NCI-H1105 treated with DMSO at 0.1 percent for 48 hours (cell line): ENCODE measurements at regions not wholly inside any gene's neighbourhood (a gene's known extent, or its start where the extent isn't known, plus 50 kb on each side); places are given as distances from the start of the nearest gene placed in this dataset.

Experiments
- DNase-seq: peaks from one replicate; lab custom pipeline; 2025; lab: John Stamatoyannopoulos, UW

DNA sequence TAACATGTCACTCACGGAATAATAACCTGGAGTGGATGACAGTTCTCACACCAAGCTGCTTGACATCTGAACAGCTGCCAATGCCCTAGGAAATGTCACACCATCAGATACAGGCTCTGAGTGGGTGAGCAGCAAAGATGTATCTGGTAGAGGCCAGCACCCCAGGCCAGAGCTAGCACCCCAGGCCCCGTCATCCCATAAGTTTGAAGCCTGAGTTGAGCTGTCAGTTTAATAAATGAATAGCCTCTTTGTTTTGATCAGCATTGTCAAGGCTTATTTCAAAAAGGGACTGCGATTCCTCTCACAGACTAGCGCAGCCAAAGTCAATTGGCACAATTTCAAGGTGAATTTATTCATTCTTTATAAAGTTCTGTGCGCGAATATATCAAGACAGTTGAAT lies 1327.1 kb downstream of the MAT2B start:
- no peak for DNase-seq

DNA sequence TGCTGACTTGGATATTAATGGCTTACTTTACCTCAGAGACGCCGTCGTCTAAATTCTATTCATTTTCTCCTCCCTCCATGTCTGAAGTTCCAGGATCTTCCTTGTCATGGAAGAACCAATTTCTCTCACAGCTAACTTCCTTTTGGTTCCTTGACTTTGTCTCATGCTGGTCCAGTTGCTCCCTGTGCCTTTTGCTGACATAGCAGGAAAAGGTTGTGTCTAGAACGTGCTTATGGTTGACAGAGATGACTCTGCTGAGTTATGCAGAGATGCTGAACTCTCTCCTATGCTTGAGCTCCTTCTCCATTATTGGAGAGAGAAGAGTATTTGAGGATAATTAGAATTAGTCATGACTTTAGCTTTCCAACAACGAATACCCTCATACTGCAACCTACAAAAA lies 1338.9 kb downstream of the MAT2B start:
- no peak for DNase-seq

DNA sequence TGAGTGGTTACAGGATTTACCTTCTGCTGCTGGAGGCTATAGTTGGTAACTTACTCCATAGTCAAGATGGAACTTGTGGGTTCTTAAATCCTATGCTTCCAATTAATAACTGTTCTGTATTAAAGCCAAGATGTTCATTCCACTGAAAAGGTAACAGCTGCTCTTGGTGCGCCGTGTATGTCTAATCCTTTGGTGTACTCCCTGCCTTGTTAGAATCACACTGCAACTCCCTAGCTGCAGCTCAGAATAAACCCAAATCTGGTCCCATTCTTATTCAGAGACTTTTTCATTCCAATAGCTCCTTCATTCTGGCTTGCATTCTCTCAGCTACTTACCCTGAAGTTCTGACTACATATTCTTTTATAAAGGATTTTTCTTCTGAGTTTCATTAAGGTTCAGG lies 1355.5 kb downstream of the MAT2B start:
- DNase-seq = no peak

DNA sequence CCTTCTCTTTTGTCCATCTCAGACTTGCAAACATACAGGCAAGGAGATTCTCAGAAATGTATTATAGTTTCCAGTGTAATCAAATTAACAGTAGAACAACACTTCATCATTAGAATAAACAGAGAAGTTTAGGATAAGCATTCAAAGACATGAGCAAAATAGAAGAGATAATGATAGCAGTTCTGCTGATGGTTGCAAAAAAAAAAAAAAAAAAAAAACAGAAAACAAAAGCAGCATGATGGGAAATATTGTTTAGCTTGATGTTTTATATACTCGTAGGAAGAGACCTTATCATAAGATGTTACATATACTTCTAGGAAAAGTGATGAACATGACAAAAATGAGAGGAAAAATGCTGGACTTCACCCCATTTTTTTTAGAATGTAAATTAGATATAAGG lies 1356.2 kb downstream of the MAT2B start:
- no peak for DNase-seq

DNA sequence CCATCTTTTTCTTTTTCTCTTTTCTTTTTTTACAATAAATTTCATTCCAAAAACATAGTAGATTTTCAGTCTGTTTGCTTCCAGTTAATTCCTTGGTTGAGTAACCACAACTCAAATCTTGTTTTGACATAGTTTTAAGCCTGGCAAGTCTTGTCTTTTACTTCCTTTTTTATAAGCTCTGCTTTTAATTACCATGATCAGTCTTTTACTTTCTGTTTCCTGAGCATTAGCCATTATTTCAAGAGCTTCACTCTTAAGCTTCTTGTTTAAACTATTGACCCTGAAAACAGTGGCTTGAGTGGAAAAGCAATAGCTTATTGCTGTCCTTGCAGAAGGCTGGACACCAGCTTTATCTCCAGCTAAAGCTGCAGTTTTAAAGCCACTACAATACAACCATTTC lies 1363.3 kb downstream of the MAT2B start:
- DNase-seq = no peak

DNA sequence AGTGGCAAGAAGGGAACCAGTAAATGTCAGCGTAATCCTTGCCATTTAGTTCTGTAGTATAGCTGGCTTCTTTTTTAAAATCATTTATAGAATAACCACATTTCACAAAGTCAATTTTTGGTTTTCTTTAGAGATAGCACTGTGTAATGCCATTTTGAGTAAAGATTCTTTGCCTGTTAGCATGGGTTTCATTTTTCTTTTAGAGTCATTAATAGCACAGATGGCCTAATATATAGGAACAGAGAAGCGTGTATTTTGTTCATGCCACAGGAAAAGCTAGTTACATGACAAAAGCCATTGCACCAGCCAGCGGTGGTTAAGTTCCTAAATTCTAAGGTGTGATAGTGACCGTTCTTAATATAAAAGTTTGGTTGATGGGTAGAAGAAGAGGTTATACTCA lies 1363.9 kb downstream of the MAT2B start:
- DNase-seq = no peak

DNA sequence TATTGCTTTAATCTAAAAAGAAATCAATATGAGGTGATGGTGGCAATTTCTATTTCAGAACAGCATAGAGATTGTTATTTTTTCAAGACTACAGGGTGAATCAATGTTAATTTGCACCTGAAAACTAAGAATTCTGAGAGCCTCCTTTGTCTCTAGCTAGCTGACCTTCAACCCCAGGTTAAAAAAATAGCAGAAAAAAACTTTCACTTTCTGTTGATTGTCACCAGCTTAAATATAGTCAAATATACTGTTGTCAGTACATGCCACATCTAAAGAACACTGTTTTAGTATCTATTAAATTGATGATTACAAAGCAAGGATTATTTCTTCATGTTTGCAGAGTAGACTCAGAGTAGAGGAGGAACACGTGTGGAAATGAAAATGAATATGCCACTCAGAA lies 1371.4 kb downstream of the MAT2B start:
- DNase-seq = no peak

DNA sequence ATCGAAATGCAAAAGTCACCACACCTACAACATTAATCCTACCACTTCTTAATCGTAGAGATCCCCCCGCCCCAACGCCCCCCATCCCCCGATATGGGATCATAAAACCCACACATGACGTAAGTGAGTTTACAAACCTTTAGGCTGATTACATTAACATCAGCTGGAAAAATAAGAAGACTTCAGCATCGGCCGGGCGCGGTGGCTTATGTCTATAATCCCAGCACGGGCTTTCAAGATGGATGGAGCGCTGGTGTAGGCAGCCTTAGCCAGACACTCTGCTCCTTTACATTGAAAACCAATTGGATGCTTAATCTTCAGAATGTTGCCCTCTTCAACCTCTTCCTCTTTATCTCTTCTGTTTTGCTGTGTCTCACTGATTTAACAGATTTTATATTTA lies 1376.0 kb downstream of the MAT2B start:
- no peak for DNase-seq

DNA sequence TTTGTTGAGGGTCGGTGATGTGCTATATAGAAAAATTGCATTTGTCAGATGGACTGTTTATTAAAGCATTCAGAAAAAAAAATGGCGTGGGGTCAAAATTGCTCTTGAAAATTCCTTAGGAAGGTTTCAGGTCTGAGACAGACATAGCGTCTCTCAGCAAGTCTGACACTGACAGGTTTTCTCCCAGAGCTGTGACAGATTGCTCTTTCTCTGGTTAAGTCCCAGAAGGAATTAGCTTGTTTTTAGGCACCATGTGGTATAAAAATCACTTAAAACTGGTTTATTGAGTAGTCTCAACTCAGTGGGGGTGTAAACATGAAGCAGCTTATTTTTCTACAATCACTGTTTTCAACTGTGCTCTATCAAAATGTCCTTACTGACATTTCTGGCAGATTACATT lies 1379.8 kb downstream of the MAT2B start:
- no peak for DNase-seq

DNA sequence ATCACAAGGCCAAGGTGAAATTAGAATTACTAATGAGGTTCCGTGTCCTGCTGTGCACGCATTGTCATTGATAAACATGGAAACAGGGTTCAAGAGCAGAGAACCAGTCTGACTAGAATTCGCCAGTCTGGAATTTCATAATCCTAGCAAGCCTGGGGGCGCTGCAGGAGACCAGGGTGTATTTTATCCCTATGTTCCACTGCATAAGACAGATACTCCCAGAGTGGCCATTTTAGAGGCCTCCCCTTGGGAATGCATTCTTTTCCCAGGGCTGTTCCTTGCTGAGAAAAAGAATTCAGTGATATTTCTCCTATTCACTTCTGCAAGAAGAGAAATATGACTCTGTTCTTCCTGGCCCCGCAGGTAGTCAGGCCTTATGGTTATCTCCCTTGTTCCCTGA lies 1387.7 kb downstream of the MAT2B start:
- no peak for DNase-seq

DNA sequence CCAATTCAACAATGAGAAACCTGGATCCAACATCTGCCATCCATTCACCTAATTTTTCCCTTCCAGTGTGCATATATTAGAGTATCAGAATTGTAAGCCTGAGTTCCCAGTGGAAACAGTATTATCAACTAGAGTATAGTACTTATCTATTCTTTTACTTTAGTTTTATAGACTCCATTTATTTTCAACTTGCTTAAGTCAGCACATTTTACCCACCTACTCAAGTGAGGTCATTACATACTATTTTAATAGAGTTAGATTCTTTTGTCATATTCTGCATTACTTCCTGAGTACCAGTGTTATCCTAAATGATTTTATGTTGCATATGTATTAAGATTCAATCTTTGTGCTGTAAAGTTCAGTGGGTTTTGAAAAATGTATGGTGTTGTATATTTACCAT lies 1393.3 kb downstream of the MAT2B start:
- no peak for DNase-seq

DNA sequence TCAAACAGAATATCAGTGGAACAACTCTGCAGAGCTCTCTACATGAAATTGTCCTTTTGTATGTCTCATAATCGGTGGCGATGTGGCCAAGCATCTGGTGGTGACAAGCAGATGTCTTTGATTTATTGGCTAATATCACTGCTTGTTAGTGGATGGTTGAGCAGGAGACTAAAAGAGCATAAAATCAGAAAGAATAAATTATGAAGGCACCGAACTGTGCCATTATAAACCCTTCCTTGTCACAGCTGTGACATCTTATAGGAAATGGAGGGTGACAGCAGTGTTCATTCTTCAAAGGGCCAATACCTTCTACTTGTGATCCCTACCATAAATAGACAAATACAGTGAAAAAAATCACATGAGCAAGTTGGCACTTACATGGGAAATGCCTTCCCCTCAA lies 1404.3 kb downstream of the MAT2B start:
- DNase-seq = no peak

DNA sequence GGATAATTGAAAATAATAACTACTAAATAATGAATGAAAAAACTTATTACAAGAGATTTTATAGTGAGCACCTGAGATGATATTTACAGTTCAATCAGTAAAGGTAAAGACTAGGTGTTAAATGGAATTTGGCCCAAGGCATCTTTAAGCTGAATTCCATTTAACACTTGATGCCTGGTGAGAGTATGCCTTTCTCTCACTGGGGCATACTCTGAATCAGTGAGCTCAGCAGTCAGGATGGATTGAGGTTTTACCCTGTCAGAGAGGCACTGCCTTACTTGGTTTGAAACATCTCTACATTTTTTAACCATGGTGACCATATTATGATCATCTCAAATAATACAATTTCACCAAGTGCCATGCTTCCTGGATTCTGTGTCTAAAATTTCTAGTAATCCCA lies 1416.3 kb downstream of the MAT2B start:
- no peak for DNase-seq

DNA sequence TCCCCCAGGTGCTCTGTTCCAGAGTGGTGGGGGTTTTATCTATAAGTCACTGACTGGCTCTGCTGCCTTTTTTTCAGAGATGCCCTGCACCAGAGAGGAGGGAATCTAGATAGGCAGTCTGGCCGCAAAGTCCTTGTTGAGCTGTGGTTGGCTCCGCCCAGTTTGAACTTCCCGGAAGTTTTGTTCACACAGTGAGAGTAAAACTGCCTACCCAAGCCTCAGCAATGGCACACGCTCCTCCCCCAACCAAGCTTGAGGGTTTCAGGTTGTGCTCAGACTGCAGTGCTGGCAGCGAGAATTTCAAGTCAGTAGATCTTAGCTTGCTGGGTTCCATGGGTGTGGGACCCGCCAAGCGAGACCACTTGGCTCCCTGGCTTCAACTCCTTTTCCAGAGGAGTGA lies 1428.6 kb downstream of the MAT2B start:
- DNase-seq = no peak

DNA sequence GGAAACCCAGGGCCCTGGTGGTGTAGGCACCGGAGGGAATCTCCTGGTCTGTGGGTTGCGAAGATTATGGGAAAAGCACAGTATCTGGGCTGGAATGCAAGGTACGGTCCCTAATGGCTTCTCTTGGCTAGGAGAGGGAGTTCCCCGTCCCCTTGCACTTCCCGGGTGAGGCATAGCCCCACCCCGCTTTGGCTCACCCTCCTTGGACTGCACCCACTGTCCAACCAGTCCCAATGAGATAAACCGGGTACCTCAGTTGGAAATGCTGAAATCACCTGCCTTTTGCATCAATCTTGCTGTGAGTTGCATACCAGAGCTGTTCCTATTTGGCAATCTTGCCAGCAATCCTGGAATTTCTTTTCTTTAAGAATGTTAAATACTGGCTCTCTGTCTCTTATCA lies 1429.1 kb downstream of the MAT2B start:
- no peak for DNase-seq

DNA sequence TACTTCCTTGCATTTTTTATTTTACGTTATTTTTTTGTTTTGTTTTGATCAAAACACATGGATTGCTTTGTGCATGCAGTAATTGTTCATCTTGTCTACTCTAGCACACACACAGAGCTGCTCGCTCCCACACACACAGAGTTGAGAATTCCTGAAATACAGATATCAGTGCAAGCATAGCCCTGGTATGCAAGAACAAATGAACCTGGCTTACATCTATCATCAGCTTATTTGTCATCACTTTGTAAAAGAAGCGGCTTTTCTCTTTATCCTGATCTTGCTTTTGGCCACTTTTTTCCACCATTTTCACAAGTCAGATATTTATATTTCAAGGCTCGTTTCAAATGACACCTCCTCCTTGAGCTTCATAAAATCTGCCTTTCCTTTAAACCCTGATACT lies 1435.7 kb downstream of the MAT2B start:
- no peak for DNase-seq

DNA sequence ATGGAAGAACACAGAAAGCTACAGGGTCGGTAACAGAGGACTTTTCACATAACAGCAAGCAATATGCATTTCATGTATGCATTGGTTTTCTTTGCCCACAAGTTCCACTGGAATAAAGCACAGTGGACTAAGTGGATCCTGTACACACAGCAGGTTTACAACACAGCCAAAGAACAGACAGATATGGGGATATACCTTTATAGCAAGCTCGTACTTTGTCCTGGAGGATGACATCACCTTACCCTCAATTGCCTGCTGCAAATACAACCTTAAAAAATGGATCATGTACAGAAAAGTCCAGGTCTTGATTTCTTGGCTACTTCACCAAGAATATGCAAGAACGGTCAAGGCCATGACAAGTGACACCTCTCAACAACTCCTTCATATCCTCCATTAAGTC lies 1445.5 kb downstream of the MAT2B start:
- no peak for DNase-seq

DNA sequence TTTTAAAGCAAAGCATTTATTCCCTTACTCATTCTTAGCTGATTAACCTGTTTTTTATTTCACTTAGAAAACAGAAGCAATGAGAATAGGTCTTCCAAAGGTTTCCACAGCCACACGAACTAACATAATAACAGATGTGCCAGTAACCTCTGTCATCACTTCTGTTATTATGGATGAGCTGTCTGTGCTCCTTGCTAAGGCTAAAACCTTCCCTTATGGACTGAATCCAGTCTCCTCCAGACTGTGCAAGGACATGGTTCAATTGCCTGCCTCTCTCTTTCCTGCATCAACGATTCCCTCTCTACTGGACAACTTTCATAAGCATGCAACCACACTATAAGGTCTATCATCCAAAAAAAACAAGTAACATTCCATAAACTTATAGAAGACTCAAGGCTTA lies 1446.2 kb downstream of the MAT2B start:
- no peak for DNase-seq

DNA sequence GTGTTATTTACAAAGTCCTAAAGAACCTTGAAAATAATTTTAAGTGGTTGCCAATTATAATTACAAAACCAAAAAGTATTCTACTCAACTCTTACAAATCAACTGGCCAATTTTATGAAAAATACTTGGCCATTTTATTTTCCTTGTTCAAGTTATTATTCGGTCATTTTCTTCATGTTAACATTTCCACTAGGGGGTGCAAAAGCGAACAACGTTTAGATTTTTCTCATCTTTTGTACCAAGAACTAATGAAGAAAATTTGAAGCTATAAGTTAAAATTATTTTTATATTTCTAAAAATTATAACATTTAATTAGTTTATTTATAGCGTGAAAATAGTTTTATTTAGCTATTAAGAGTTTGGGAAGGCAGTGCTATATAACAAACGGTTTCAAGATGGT lies 1453.3 kb downstream of the MAT2B start:
- no peak for DNase-seq

DNA sequence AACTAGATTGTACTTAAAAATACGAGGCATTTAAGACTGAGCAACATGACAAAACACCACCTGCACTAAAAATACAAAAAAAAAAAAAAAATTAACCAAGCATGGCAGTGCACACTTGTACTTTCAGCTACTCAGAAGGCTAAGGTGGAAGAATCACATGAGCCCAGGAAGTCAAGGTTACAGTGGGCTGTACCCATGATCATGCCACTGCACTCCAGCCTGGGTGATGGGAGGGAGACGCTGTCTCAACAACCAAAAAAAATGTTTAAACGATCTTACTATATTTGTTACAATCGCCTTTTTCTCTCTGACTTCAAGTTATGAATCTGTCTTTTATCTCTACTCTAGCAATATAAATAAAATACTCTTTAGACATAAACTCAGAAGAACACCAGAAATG lies 1454.3 kb downstream of the MAT2B start:
- DNase-seq = no peak

DNA sequence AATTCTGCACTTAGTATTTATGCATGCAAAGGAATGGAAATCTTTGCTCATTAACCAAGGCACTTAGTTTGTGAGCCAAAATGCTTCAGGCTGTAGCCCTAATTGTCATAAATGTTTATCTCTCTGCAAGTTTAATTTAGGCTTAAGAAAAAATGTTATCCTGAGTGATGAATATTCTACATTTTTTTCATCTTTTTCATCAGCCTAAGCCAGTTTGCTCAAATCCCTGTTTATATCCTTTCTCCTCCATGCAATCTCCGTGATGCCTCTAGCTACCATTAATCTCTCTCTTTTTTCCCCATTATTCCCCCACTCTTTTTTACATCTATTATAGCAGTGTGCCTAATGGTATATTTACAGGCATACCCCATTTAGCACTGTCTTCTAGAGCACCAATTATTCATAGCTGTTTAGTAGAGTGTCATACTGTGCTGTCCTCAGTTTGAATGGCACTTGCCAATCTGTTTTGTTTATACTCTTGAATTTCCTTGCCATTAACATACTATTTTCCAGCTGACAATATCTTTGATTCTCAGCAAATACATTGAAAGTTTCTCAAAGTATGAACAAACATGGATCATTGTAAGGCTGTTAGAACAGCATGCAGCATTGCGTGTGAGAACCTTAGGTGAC lies 1457.0 kb downstream of the MAT2B start:
- no peak for DNase-seq

DNA sequence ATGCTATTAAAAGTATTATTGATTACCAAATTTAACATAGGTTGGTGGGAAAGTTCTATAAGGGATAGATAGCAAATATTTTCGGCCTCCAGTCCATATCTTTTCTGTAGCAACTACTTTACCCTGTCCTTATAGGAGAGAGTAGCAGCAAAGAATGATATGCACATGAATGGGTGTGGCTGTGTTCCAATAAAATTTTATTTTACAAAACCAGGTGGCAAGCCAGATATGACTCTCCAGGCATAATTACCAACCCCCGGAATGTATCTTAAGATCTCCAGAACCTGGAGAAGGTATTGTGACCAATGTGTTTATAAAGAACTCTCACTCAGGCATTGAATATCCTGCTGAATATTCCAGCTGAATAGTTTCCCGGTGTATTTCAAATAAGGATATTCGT lies 1461.2 kb downstream of the MAT2B start:
- DNase-seq = no peak

DNA sequence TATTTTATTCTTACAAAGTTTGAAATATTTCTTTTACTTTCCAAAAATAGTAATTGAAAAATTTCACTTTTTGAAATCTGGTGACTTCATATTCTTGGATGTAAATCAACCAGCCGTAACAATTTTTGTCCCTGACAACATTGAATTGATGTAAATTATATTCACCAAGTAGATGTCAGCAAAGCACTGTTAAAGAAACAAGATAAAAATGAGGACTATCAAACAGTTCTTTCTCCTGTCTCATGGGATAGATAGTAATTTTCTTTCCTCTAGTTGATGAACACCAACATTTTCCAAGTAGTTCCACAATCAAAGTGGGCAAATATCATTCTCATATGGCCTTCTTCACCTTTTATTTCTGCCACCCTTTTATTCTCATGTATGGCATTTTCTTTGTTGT lies 1461.9 kb downstream of the MAT2B start:
- no peak for DNase-seq

DNA sequence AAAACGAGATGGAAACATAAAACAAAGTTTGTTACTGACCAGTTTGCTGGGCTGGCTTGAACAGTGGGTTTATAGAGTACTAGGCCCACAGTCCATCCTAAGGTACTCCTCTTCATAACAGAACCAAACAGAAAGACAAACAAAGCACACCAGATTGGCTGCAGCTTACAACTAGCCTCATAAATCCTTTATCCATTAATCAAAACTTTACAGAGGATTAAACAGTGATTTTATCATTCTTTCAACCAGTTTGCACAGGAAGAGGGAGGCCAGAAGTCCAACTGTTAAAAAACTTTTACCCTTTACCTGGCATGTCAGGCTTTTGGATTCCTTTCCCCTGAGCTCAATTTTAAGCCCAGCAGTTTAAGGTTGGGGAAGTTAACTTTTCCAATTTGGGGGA lies 1467.6 kb downstream of the MAT2B start:
- no peak for DNase-seq

DNA sequence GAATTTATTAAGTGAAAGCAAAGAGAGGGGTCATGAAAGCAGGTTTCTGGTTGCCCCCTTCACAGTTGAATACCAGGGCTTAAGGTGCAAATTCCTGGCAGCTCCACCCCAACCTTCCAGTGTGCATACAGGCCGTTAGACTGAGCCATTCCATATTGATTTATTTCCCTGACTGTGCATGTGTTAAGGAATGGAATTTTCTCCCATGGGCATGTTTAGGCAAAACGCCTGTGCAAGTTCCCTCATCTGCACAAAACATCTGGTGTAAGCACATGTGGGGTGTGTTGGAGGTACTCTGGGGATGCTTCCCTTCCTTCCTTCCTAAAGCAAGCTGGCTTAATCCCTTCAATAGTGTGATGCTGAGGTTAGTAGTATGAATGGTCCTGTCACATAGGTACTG lies 1470.6 kb downstream of the MAT2B start:
- no peak for DNase-seq
